ENCODE measurements at regions not wholly inside any gene's neighbourhood (a gene's known extent, or its start where the extent isn't known, plus 50 kb on each side); places are given as distances from the start of the nearest gene placed in this dataset.

DNA sequence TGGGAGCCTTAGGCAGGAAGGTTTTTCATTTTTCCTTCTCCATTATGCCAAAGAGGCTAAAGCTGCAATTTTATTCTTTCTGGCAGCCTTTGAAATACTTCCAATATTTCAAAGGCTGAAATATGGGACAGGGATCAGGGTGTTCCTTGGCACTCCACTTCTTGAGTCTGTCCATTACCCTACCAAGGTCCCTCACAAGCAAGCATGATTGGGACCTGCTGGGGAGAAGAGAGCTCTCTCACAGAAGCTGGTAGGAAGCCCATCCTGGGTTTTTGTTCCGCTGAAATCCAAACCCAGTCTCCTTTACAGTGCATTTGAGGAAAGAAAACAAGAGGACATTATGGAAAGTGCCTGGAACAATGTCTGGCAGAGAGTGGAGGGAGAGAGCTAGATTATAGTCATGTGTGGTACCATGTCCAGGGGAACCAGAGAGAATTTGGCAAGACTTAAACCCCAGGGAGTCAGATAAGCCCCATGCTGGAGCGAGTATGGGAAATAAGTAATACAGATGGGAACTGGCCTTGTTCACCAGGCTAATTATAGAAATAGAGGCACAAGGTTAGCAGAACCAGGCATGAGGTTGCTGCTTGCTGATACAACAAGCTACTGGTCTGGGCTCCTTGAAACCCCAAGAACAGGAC lies 104.7 kb downstream of the LSM5 start:
- Histone ChIP-seq H3K9ac (ENCODE audit: low read depth in 1 of 2, low read length in 2 of 2) (no peak overlapping the region), H3K4me1 (ENCODE audit: control insufficient read depth in 4 of 4, insufficient read depth in 4 of 4, low read length in 3 of 4) (no peaks in the 10 kb centered on the region), H3K36me3 (ENCODE audit: control insufficient read depth in 4 of 4, insufficient read depth in 3 of 4, low read depth in 1 of 4, low read length in 3 of 4) (no peaks in the 10 kb centered on the region), H3K9me3 (ENCODE audit: control insufficient read depth in 4 of 4, low read length in 3 of 4) (no peaks in the 10 kb centered on the region), H3K27me3 (ENCODE audit: control insufficient read depth in 4 of 4, insufficient read depth in 4 of 4, low read length in 3 of 4) (peaks cover 0 to 9% (median 1%) of the 10 kb centered on the region in 4 donors), H3K4me3 (ENCODE audit: low read depth in 1 of 3, low read length in 3 of 3) (no peak overlapping the region), H3K27ac (ENCODE audit: low read depth in 1 of 2, low read length in 2 of 2) (no peak overlapping the region)
- no peak for DNase-seq (ENCODE audit: low spot score)
- WGBS, result 87% methylated on average over 2 of the region's 2 CpGs
- no peak for TF ChIP-seq FOXA1 (IDR thresholded peaks at IDR 0.05)

DNA sequence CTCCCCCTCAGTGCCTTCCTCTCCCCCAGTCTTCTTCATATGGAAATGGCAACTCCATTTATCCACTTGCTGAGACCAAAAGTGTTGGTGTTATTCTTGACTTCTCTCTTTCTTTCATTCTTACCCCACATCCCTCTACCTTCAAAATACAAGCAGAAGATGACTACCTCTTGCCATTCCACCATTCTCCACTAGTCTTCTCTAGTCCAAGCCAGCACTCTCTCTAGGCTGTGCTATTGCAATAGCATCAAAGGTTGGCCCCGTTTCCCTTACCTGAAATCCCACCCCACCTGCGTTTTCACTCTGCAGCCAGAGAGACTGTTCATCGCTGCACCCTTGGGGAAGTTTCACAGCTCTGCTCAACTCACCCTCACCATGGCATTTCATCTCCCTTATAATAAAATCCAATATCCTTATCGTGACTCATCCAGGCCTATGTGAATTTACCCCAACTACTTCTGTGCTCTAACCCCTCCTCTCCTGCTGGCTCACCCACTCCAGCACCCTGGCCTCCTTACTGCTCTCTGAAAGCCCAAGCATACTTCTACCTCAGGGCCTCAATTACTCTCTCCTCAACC lies 109.1 kb downstream of the LSM5 start:
- Histone ChIP-seq H3K9me3 (ENCODE audit: control insufficient read depth in 4 of 4, low read length in 3 of 4) (no peaks in the 10 kb centered on the region), H3K27me3 (ENCODE audit: control insufficient read depth in 4 of 4, insufficient read depth in 4 of 4, low read length in 3 of 4) (peaks cover 0 to 9% (median 0%) of the 10 kb centered on the region in 4 donors), H3K9ac (ENCODE audit: low read depth in 1 of 2, low read length in 2 of 2) (no peak overlapping the region), H3K27ac (ENCODE audit: low read depth in 1 of 2, low read length in 2 of 2) (no peak overlapping the region), H3K4me3 (ENCODE audit: low read depth in 1 of 3, low read length in 3 of 3) (no peak overlapping the region), H3K36me3 (ENCODE audit: control insufficient read depth in 4 of 4, insufficient read depth in 3 of 4, low read depth in 1 of 4, low read length in 3 of 4) (no peaks in the 10 kb centered on the region), H3K4me1 (ENCODE audit: control insufficient read depth in 4 of 4, insufficient read depth in 4 of 4, low read length in 3 of 4) (no peaks in the 10 kb centered on the region)
- WGBS, result 55% methylated on average over 4 of the region's 4 CpGs
- TF ChIP-seq, protein P1, sequence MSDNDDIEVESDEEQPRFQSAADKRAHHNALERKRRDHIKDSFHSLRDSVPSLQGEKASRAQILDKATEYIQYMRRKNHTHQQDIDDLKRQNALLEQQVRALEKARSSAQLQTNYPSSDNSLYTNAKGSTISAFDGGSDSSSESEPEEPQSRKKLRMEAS (IDR thresholded peaks at IDR 0.05), result no peak
- no peak for TF ChIP-seq TAF1 (conservative IDR thresholded peaks at IDR 0.05)
- no peak for DNase-seq (ENCODE audit: low spot score)

DNA sequence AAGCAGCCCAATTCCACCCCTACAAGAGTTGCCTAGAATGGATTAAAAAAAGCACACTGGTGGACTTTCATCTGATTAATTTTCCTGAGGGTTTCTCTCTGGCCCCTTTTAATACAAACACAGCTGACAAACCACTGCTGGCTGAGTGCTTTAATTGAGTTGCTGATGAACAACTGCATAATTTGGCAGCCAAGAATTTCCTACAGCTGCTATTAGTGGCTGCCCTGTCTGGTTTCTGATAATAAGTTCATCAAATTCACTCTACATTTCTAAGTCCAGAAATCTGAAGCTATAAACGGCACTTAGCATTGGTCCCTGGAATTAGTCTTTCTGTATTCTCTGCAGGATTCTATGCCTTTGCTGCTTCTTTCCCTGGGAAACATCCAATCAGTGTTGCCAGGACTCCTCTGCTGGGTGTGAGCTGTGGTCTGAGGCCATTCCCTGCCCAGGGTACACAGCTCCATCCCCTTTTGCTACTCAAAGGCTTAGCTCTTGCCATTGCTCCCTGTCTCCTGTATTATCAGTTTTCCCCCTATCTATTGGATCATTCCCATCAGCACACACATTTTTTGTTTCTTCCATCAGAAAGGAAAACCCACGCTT lies 110.6 kb downstream of the LSM5 start:
- H3K27ac ChIP-seq (ENCODE audit: low read depth in 1 of 2, low read length in 2 of 2), result no peak overlapping the region
- H3K4me1 ChIP-seq (ENCODE audit: control insufficient read depth in 4 of 4, insufficient read depth in 4 of 4, low read length in 3 of 4), result no peaks in the 10 kb centered on the region
- no peaks in the 10 kb centered on the region for H3K36me3 ChIP-seq (ENCODE audit: control insufficient read depth in 4 of 4, insufficient read depth in 3 of 4, low read depth in 1 of 4, low read length in 3 of 4)
- H3K27me3 ChIP-seq (ENCODE audit: control insufficient read depth in 4 of 4, insufficient read depth in 4 of 4, low read length in 3 of 4), result peaks cover 0 to 9% (median 0%) of the 10 kb centered on the region in 4 donors
- H3K4me3 ChIP-seq (ENCODE audit: low read depth in 1 of 3, low read length in 3 of 3), result no peak overlapping the region
- TF ChIP-seq, protein P2, sequence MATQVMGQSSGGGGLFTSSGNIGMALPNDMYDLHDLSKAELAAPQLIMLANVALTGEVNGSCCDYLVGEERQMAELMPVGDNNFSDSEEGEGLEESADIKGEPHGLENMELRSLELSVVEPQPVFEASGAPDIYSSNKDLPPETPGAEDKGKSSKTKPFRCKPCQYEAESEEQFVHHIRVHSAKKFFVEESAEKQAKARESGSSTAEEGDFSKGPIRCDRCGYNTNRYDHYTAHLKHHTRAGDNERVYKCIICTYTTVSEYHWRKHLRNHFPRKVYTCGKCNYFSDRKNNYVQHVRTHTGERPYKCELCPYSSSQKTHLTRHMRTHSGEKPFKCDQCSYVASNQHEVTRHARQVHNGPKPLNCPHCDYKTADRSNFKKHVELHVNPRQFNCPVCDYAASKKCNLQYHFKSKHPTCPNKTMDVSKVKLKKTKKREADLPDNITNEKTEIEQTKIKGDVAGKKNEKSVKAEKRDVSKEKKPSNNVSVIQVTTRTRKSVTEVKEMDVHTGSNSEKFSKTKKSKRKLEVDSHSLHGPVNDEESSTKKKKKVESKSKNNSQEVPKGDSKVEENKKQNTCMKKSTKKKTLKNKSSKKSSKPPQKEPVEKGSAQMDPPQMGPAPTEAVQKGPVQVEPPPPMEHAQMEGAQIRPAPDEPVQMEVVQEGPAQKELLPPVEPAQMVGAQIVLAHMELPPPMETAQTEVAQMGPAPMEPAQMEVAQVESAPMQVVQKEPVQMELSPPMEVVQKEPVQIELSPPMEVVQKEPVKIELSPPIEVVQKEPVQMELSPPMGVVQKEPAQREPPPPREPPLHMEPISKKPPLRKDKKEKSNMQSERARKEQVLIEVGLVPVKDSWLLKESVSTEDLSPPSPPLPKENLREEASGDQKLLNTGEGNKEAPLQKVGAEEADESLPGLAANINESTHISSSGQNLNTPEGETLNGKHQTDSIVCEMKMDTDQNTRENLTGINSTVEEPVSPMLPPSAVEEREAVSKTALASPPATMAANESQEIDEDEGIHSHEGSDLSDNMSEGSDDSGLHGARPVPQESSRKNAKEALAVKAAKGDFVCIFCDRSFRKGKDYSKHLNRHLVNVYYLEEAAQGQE (IDR thresholded peaks at IDR 0.05), result no peak
- TF ChIP-seq HNF4A (conservative IDR thresholded peaks at IDR 0.05) (no peak), JUND (IDR thresholded peaks at IDR 0.05) (no peak), NR2F2 (IDR thresholded peaks at IDR 0.05) (no peak), FOXA2 (IDR thresholded peaks at IDR 0.05) (no peak), EGR1 (IDR thresholded peaks at IDR 0.05; ENCODE audit: low read depth in 2 of 2) (no peak), SP1 (IDR thresholded peaks at IDR 0.05) (no peak), TAF1 (conservative IDR thresholded peaks at IDR 0.05) (no peak), GABPA (IDR thresholded peaks at IDR 0.05 in 1 of 2, conservative IDR thresholded peaks at IDR 0.05 in 1 of 2) (no peak), HNF4G (IDR thresholded peaks at IDR 0.05) (no peak), YY1 (IDR thresholded peaks at IDR 0.05) (no peak), RXRA (IDR thresholded peaks at IDR 0.05) (no peak), FOXA1 (IDR thresholded peaks at IDR 0.05) (no peak)
- TF ChIP-seq, protein P3, sequence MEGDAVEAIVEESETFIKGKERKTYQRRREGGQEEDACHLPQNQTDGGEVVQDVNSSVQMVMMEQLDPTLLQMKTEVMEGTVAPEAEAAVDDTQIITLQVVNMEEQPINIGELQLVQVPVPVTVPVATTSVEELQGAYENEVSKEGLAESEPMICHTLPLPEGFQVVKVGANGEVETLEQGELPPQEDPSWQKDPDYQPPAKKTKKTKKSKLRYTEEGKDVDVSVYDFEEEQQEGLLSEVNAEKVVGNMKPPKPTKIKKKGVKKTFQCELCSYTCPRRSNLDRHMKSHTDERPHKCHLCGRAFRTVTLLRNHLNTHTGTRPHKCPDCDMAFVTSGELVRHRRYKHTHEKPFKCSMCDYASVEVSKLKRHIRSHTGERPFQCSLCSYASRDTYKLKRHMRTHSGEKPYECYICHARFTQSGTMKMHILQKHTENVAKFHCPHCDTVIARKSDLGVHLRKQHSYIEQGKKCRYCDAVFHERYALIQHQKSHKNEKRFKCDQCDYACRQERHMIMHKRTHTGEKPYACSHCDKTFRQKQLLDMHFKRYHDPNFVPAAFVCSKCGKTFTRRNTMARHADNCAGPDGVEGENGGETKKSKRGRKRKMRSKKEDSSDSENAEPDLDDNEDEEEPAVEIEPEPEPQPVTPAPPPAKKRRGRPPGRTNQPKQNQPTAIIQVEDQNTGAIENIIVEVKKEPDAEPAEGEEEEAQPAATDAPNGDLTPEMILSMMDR (IDR thresholded peaks at IDR 0.05; ENCODE audit: low read depth, low read length, missing input control), result no peak
- TF ChIP-seq, protein P4, sequence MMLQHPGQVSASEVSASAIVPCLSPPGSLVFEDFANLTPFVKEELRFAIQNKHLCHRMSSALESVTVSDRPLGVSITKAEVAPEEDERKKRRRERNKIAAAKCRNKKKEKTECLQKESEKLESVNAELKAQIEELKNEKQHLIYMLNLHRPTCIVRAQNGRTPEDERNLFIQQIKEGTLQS (IDR thresholded peaks at IDR 0.05), result no peak
- DNase-seq (ENCODE audit: low spot score), result no peak
- 65% methylated on average over 2 of the region's 2 CpGs for WGBS
- H3K9ac ChIP-seq (ENCODE audit: low read depth in 1 of 2, low read length in 2 of 2), result no peak overlapping the region
- H3K9me3 ChIP-seq (ENCODE audit: control insufficient read depth in 4 of 4, low read length in 3 of 4), result no peaks in the 10 kb centered on the region
